ENCODE measurements at regions not wholly inside any gene's neighbourhood (a gene's known extent, or its start where the extent isn't known, plus 50 kb on each side); places are given as distances from the start of the nearest gene placed in this dataset.

DNA sequence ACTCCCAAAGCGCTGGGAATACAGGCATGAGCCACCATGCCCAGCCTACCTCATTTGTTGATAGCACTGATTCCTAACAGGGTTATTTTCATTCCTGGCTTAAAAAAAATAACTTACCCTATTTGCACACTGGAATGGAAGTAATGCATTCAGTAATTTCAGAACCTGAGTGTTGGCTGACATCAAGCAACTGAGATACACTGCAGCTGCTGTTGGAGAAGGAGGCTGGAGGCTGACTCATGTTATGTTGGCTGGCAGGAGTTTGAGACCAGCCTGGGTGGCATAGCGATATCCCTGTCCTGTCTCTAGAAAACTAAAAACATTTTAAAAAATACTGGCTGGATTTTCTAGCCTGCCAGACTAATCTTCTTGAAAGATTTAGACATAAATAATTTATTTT is 385.1 kb upstream of the MEX3C start:
- TF ChIP-seq POLR2A (IDR thresholded peaks at IDR 0.05; ENCODE audit: low read length) = no peak
- TF ChIP-seq GATA1 (IDR thresholded peaks at IDR 0.05; ENCODE audit: low read depth, low read length) = no peak
